ENCODE measurements at regions not wholly inside any gene's neighbourhood (a gene's known extent, or its start where the extent isn't known, plus 50 kb on each side); places are given as distances from the start of the nearest gene placed in this dataset.

DNA sequence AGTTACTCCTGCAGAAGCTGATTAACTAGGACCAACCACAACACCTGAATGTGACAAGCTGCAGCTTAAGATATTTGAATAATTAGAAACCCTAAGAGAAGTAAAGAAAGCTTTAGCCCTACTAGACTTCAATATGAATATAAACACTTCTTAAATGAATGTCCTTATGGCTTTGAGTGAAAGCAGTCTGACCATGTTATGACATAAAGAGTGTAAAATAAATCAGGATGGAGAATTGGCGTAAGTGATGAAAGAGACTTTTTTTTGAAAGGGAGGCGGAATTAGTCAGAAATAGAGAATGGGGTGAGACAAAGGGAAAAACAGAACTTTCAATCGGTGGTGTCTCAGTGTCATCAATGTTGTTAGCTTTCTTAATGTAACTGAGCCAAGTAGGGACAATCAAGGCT, 117.2 kb upstream of the MAGEB16 start:
- Histone ChIP-seq H3K36me3 (ENCODE audit: control insufficient read depth, insufficient read depth, low read length) (no peaks in the 10 kb centered on the region), H3K27ac (ENCODE audit: low read length) (no peak overlapping the region), H3K9me3 (ENCODE audit: control insufficient read depth, low read depth, low read length) (no peaks in the 10 kb centered on the region), H3K4me3 (ENCODE audit: low read length) (no peak overlapping the region), H3K27me3 (ENCODE audit: control insufficient read depth, insufficient read depth, low read length) (no peaks in the 10 kb centered on the region), H3K4me1 (ENCODE audit: control insufficient read depth, insufficient read depth, low read length) (no peaks in the 10 kb centered on the region)
- DNase-seq = no peak
- WGBS (ENCODE audit: insufficient coverage, low lambda C conversion rate) = 100% methylated on average over 1 of the region's 3 CpGs

- Histone ChIP-seq H3K9me3 (ENCODE audit: control insufficient read depth, low read depth, low read length) (no peaks in the 10 kb centered on the region), H3K27ac (ENCODE audit: low read length) (no peak overlapping the region), H3K4me3 (ENCODE audit: low read length) (no peak overlapping the region), H3K36me3 (ENCODE audit: control insufficient read depth, insufficient read depth, low read length) (no peaks in the 10 kb centered on the region), H3K27me3 (ENCODE audit: control insufficient read depth, insufficient read depth, low read length) (no peaks in the 10 kb centered on the region), H3K4me1 (ENCODE audit: control insufficient read depth, insufficient read depth, low read length) (no peaks in the 10 kb centered on the region)
- DNase-seq = no peak
- WGBS (ENCODE audit: insufficient coverage, low lambda C conversion rate) = no CpG with 5 or more reads among the region's 2 CpGs
Measured at GRCh38 chrX:35682476-35682875, 115.7 kb upstream of the MAGEB16 start.

DNA sequence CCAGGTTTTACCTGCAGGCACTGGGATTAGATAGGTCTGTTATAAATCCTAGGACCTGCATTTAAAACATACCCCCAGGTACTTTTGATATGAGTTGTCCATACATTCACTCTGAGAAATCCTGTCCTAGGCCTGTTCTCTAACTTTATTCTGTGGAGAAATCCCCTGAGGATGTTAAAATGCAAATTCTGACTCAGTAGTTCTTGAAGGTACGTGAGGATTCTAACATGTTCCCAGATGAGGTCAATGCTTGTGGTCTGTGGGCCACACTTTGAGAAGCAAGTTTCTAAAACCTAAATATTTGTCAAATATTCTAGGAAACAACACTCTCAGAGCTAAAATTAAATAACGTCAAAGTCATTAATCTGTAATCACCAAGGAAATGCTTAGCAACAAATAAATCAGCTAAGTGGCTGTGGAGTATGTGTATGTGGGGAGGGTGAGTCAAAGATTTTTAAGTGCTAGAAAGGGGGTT, 101.3 kb upstream of the MAGEB16 start:
- no peaks in the 10 kb centered on the region for H3K27me3 ChIP-seq (ENCODE audit: control insufficient read depth, insufficient read depth, low read length)
- no peaks in the 10 kb centered on the region for H3K9me3 ChIP-seq (ENCODE audit: control insufficient read depth, low read depth, low read length)
- DNase-seq = no peak
- no peaks in the 10 kb centered on the region for H3K36me3 ChIP-seq (ENCODE audit: control insufficient read depth, insufficient read depth, low read length)
- no peak overlapping the region for H3K4me3 ChIP-seq (ENCODE audit: low read length)
- H3K27ac ChIP-seq (ENCODE audit: low read length) = no peak overlapping the region
- H3K4me1 ChIP-seq (ENCODE audit: control insufficient read depth, insufficient read depth, low read length) = no peaks in the 10 kb centered on the region
- no CpG with 5 or more reads among the region's 2 CpGs for WGBS (ENCODE audit: insufficient coverage, low lambda C conversion rate)

GRCh38 chrX:35699642-35700041, 98.5 kb upstream of the MAGEB16 start:
- no peak for DNase-seq
- Histone ChIP-seq H3K27me3 (ENCODE audit: control insufficient read depth, insufficient read depth, low read length) (no peaks in the 10 kb centered on the region), H3K4me3 (ENCODE audit: low read length) (no peak overlapping the region), H3K9me3 (ENCODE audit: control insufficient read depth, low read depth, low read length) (no peaks in the 10 kb centered on the region), H3K36me3 (ENCODE audit: control insufficient read depth, insufficient read depth, low read length) (no peaks in the 10 kb centered on the region), H3K27ac (ENCODE audit: low read length) (no peak overlapping the region), H3K4me1 (ENCODE audit: control insufficient read depth, insufficient read depth, low read length) (no peaks in the 10 kb centered on the region)
- WGBS (ENCODE audit: insufficient coverage, low lambda C conversion rate) = no CpG with 5 or more reads among the region's 2 CpGs

GRCh38 chrX:35700121-35700520, 98.0 kb upstream of the MAGEB16 start:
- Histone ChIP-seq H3K9me3 (ENCODE audit: control insufficient read depth, low read depth, low read length) (no peaks in the 10 kb centered on the region), H3K27me3 (ENCODE audit: control insufficient read depth, insufficient read depth, low read length) (no peaks in the 10 kb centered on the region), H3K4me1 (ENCODE audit: control insufficient read depth, insufficient read depth, low read length) (no peaks in the 10 kb centered on the region), H3K27ac (ENCODE audit: low read length) (no peak overlapping the region), H3K4me3 (ENCODE audit: low read length) (no peak overlapping the region), H3K36me3 (ENCODE audit: control insufficient read depth, insufficient read depth, low read length) (no peaks in the 10 kb centered on the region)
- WGBS (ENCODE audit: insufficient coverage, low lambda C conversion rate) = no CpG with 5 or more reads among the region's 1 CpG
- no peak for DNase-seq

- Histone ChIP-seq H3K27ac (ENCODE audit: low read length) (no peak overlapping the region), H3K4me3 (ENCODE audit: low read length) (no peak overlapping the region), H3K4me1 (ENCODE audit: control insufficient read depth, insufficient read depth, low read length) (no peaks in the 10 kb centered on the region), H3K9me3 (ENCODE audit: control insufficient read depth, low read depth, low read length) (no peaks in the 10 kb centered on the region), H3K27me3 (ENCODE audit: control insufficient read depth, insufficient read depth, low read length) (no peaks in the 10 kb centered on the region), H3K36me3 (ENCODE audit: control insufficient read depth, insufficient read depth, low read length) (no peaks in the 10 kb centered on the region)
- no peak for DNase-seq
Measured at GRCh38 chrX:35711281-35711680, 86.9 kb upstream of the MAGEB16 start.

DNA sequence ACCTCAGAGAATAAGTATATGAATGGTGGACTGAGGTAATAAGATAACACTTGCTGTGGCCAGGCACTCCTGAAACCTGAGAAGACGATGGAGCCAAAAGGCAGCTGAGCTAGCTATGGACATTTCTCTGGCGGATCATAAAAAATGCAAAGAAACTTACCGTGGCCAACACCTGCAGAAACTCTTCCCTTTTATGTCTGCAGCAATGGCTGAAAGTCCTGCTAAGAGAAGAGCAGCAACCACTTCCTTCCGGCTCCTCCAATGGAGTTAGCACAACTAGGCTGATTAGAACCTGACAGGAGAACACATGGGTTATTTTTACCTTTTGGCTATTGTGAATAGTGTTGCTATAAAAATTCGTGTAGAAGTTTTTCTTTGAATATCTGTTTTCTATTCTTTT, 76.0 kb upstream of the MAGEB16 start:
- Histone ChIP-seq H3K27me3 (ENCODE audit: control insufficient read depth, insufficient read depth, low read length) (no peaks in the 10 kb centered on the region), H3K36me3 (ENCODE audit: control insufficient read depth, insufficient read depth, low read length) (no peaks in the 10 kb centered on the region), H3K9me3 (ENCODE audit: control insufficient read depth, low read depth, low read length) (no peaks in the 10 kb centered on the region), H3K4me1 (ENCODE audit: control insufficient read depth, insufficient read depth, low read length) (no peaks in the 10 kb centered on the region), H3K27ac (ENCODE audit: low read length) (no peak overlapping the region), H3K4me3 (ENCODE audit: low read length) (no peak overlapping the region)
- no peak for DNase-seq
- no CpG with 5 or more reads among the region's 5 CpGs for WGBS (ENCODE audit: insufficient coverage, low lambda C conversion rate)

GRCh38 chrX:35726176-35726575, 72.0 kb upstream of the MAGEB16 start:
- DNase-seq = no peak
- Histone ChIP-seq H3K9me3 (ENCODE audit: control insufficient read depth, low read depth, low read length) (no peaks in the 10 kb centered on the region), H3K27me3 (ENCODE audit: control insufficient read depth, insufficient read depth, low read length) (no peaks in the 10 kb centered on the region), H3K36me3 (ENCODE audit: control insufficient read depth, insufficient read depth, low read length) (no peaks in the 10 kb centered on the region), H3K4me3 (ENCODE audit: low read length) (no peak overlapping the region), H3K27ac (ENCODE audit: low read length) (no peak overlapping the region), H3K4me1 (ENCODE audit: control insufficient read depth, insufficient read depth, low read length) (no peaks in the 10 kb centered on the region)
- WGBS (ENCODE audit: insufficient coverage, low lambda C conversion rate) = no CpG with 5 or more reads among the region's 2 CpGs

GRCh38 chrX:35728481-35728880, 69.7 kb upstream of the MAGEB16 start:
- no CpG with 5 or more reads among the region's 3 CpGs for WGBS (ENCODE audit: insufficient coverage, low lambda C conversion rate)
- Histone ChIP-seq H3K27ac (ENCODE audit: low read length) (no peak overlapping the region), H3K4me3 (ENCODE audit: low read length) (no peak overlapping the region), H3K9me3 (ENCODE audit: control insufficient read depth, low read depth, low read length) (no peaks in the 10 kb centered on the region), H3K4me1 (ENCODE audit: control insufficient read depth, insufficient read depth, low read length) (no peaks in the 10 kb centered on the region), H3K36me3 (ENCODE audit: control insufficient read depth, insufficient read depth, low read length) (no peaks in the 10 kb centered on the region), H3K27me3 (ENCODE audit: control insufficient read depth, insufficient read depth, low read length) (no peaks in the 10 kb centered on the region)
- no peak for DNase-seq

- WGBS (ENCODE audit: insufficient coverage, low lambda C conversion rate) = no CpG with 5 or more reads among the region's 7 CpGs
Measured at GRCh38 chrX:35733879-35734278, 64.3 kb upstream of the MAGEB16 start.

DNA sequence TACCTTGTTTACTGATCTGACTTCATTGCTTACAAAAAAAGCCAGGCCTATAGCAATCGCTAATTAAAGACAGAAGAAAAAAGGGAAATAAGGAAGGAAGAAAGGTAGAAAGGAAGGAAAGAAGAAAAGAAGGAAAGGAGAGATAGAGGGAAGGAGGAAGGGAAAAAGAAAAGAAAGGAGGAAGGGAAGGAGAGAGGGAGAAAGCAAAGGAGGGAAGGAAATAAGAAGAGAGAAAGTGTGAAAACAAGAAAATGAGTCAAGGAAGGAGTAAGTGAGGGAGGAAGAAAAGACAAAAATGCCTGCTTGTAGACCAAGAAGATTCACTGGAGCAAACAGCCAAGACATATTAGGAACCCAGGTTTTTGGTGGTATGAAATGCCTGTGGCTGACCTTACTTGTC, 57.0 kb upstream of the MAGEB16 start:
- 100% methylated on average over 1 of the region's 1 CpG for WGBS (ENCODE audit: insufficient coverage, low lambda C conversion rate)
- DNase-seq = no peak

More at GRCh38 chrX:35733879-35734278, 64.3 kb upstream of the MAGEB16 start:
- Histone ChIP-seq H3K4me3 (ENCODE audit: low read length) (no peak overlapping the region), H3K36me3 (ENCODE audit: control insufficient read depth, insufficient read depth, low read length) (no peaks in the 10 kb centered on the region), H3K27ac (ENCODE audit: low read length) (no peak overlapping the region), H3K4me1 (ENCODE audit: control insufficient read depth, insufficient read depth, low read length) (no peaks in the 10 kb centered on the region), H3K27me3 (ENCODE audit: control insufficient read depth, insufficient read depth, low read length) (no peaks in the 10 kb centered on the region), H3K9me3 (ENCODE audit: control insufficient read depth, low read depth, low read length) (no peaks in the 10 kb centered on the region)
- no peak for DNase-seq

More for the DNA sequence above, 57.0 kb upstream of the MAGEB16 start:
- no peak overlapping the region for H3K4me3 ChIP-seq (ENCODE audit: low read length)
- H3K9me3 ChIP-seq (ENCODE audit: control insufficient read depth, low read depth, low read length) = no peaks in the 10 kb centered on the region
- no peaks in the 10 kb centered on the region for H3K27me3 ChIP-seq (ENCODE audit: control insufficient read depth, insufficient read depth, low read length)
- no peaks in the 10 kb centered on the region for H3K36me3 ChIP-seq (ENCODE audit: control insufficient read depth, insufficient read depth, low read length)
- H3K4me1 ChIP-seq (ENCODE audit: control insufficient read depth, insufficient read depth, low read length) = no peaks in the 10 kb centered on the region
- no peak overlapping the region for H3K27ac ChIP-seq (ENCODE audit: low read length)
